Astrocyte of the cerebellum (primary cell): ENCODE measurements at regions not wholly inside any gene's neighbourhood (a gene's known extent, or its start where the extent isn't known, plus 50 kb on each side); places are given as distances from the start of the nearest gene placed in this dataset.

Experiments
- DNase-seq: peaks from one replicate; pipeline ENCODE4 v3.0.0-alpha.2; 2011; ENCODE audit warnings: low read depth
- H3K4me3 ChIP-seq: 2 replicates; pipeline ENCODE4 v1.5.1; 2011; ENCODE audit warnings: mild to moderate bottlenecking, low read depth, low read length, moderate library complexity
- CTCF ChIP-seq: IDR thresholded peaks from 2 replicates; pipeline ENCODE4 v1.5.1; 2012; ENCODE audit warnings: low read length, low read depth, moderate library complexity, mild to moderate bottlenecking; ENCODE audit errors: missing control alignments
- in situ Hi-C: cut with HindIII; loops from 2 replicates; pipeline ENCODE4 v1.10.0; 2017; ENCODE audit warnings: low sequenced_read_pairs

GRCh38 chr17:72535346-72535745, 414.5 kb downstream of the SOX9 start:
- in situ Hi-C loops = loop anchor here (25.0 kb wide), 5 partner anchors 398 to 1898 kb away; no protein-coding TSS in a partner anchor
- H3K4me3 ChIP-seq = no peak overlapping the region
- DNase-seq = no peak
- TF ChIP-seq CTCF = no peak

DNA sequence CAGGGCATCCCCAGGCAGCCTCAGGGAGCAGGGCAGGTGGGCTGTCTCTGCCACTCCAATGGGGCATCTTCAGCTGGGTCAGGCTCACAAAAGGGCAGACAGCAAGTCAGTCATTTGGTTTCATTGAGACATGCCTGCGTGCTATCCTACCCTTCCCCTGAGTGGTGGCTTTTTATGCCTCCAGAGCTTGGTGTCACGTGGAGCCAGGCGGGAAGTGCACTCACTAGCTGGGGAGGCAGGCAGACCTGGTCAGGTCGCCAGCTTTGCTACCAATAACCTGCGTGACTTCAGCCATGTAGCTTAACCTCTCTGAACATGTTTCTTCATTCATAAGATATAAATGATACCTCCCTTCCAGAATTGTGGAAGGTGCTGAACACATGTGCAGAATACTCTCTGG, 415.0 kb downstream of the SOX9 start:
- TF ChIP-seq CTCF = no peak
- no peak overlapping the region for H3K4me3 ChIP-seq
- no peak for DNase-seq
- in situ Hi-C loops = loop anchor here (25.0 kb wide), 5 partner anchors 398 to 1898 kb away; no protein-coding TSS in a partner anchor

GRCh38 chr17:72536788-72537187, 416.0 kb downstream of the SOX9 start:
- no peak for TF ChIP-seq CTCF
- no peak for DNase-seq
- in situ Hi-C loops = loop anchor here (25.0 kb wide), 5 partner anchors 399 to 1899 kb away; no protein-coding TSS in a partner anchor

GRCh38 chr17:72538443-72538842, 417.6 kb downstream of the SOX9 start:
- in situ Hi-C loops = loop anchor here (25.0 kb wide), 5 partner anchors 401 to 1901 kb away; no protein-coding TSS in a partner anchor
- no peak for DNase-seq
- no peak for TF ChIP-seq CTCF
- no peak overlapping the region for H3K4me3 ChIP-seq

More at GRCh38 chr17:72536788-72537187, 416.0 kb downstream of the SOX9 start:
- H3K4me3 ChIP-seq = no peak overlapping the region

GRCh38 chr17:72538901-72539352, 418.1 kb downstream of the SOX9 start:
- DNase-seq = no peak
- H3K4me3 ChIP-seq = no peak overlapping the region
- in situ Hi-C loops = loop anchor here (25.0 kb wide), 5 partner anchors 402 to 1902 kb away; no protein-coding TSS in a partner anchor
- no peak for TF ChIP-seq CTCF

DNA sequence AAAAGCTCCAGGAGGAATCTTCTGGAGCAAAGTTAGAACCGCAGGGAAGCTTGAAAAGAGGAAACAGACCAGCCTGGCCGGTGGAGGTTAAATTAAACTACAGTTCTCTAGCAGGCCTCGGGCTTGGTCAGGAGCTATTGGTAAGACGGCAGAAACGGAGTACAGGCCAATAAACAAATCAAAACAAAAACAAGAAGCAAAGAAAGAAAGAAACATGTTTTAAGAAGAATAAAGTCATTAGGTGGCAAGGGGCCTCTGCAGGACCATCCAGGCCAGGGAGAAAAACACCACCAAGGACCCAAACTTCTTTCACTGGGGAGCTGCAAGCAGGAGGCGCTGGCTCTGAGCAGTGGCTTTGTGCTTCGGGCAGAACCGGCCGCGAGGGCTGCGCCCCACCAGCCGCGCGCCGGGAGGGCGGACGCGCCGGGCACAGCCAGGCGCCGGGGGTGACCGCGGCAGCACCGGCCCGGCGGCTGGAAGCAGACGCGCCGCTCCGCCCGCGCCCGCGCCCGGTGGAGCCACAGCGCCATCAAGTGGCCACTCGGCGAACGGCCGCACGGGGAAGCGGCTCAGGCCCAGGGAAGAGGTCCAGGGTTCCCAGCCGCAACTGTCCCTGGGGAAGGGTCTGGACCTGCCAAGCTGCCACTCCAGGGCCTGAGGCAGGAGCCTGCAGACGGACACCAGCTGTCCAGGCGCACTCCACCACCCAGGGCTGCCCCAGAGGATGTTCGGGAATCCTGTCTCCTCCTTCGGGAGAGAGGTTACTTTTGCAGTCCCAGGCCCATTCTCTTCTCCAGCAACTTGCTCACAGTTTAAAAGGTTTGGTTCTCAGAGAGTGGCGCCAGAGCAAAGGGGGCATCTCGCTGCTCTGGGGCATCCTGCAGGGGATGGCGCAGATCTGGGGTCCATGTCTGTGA, 419.4 kb downstream of the SOX9 start:
- TF ChIP-seq CTCF = peak; percentile 62
- in situ Hi-C loops = loop anchor here (25.0 kb wide), 5 partner anchors 403 to 1903 kb away; no protein-coding TSS in a partner anchor
- no peak overlapping the region for H3K4me3 ChIP-seq

More for the DNA sequence above, 419.4 kb downstream of the SOX9 start:
- DNase-seq = no peak
